HEK293 (cell line): ENCODE measurements at regions not wholly inside any gene's neighbourhood (a gene's known extent, or its start where the extent isn't known, plus 50 kb on each side); places are given as distances from the start of the nearest gene placed in this dataset.

Experiments
- CTCF ChIA-PET: fragments of 350-600 bp; formaldehyde crosslinking; extraction: SDS; loops from one replicate; lab custom pipeline; 2021; ENCODE audit warnings: antibody characterized with exemption; lab: Yijun Ruan, JAX
- POLR2A ChIA-PET: fragments of 300-600 bp; formaldehyde crosslinking; extraction: SDS; loops from one replicate; lab custom pipeline; 2020; ENCODE audit warnings: antibody characterized with exemption, inconsistent platforms; lab: Yijun Ruan, JAX
- H3K27ac ChIP-seq: fragments of 200-500 bp; sonication (Bioruptor generic); 2 replicates; pipeline ENCODE4 v1.5.1; 2014; ENCODE audit warnings: low read depth, low read length, control low read depth, inconsistent platforms; ENCODE audit errors: extremely low read depth
- H3K36me3 ChIP-seq, 2 experiments: fragments of 200-500 bp in 1 of 2; sonication (Bioruptor generic) in 1 of 2; 1 replicate in 1 of 2; 2 replicates in 1 of 2; pipeline ENCODE4 v1.5.1; 2014 to 2017; ENCODE audit warnings: inconsistent platforms in 2 of 2, low read length in 2 of 2; ENCODE audit not compliant: control insufficient read depth in 2 of 2, insufficient read depth in 1 of 2
- H3K4me1 ChIP-seq: fragments of 200-500 bp; sonication (Bioruptor generic); 2 replicates; pipeline ENCODE4 v1.5.1; 2014; ENCODE audit warnings: mild to moderate bottlenecking, low read length, inconsistent platforms; ENCODE audit not compliant: control insufficient read depth, insufficient read depth
- H3K4me3 ChIP-seq: 2 replicates; pipeline ENCODE4 v1.5.1; 2011; ENCODE audit warnings: low read depth, mild to moderate bottlenecking, control low read depth, low read length, moderate library complexity
- H3K9me3 ChIP-seq: fragments of 200-500 bp; sonication (Bioruptor generic); 2 replicates; pipeline ENCODE4 v1.5.1; 2014; ENCODE audit warnings: low read depth, low read length, inconsistent platforms; ENCODE audit not compliant: control insufficient read depth, insufficient read depth
- BCL11A ChIP-seq: fragments of 450-650 bp; formaldehyde crosslinking; IDR thresholded peaks from 2 replicates; pipeline ENCODE4 v1.5.1; 2016; ENCODE audit warnings: low read depth, missing biosample characterization, missing genetic modification characterization
- KLF9 ChIP-seq: fragments of 450-650 bp; formaldehyde crosslinking; IDR thresholded peaks from 2 replicates; pipeline ENCODE4 v1.5.1; 2016; ENCODE audit warnings: missing biosample characterization, missing genetic modification characterization, low read depth
- MEIS1 ChIP-seq: sonication (generic); formaldehyde crosslinking; IDR thresholded peaks from 2 replicates; pipeline ENCODE4 v1.8.1; 2022; ENCODE audit warnings: missing genetic modification reagents, mild to moderate bottlenecking, borderline replicate concordance
- TRIM28 ChIP-seq: IDR thresholded peaks from 2 replicates; pipeline ENCODE4 v1.6.1; 2011; ENCODE audit warnings: low read length, control low read depth, borderline replicate concordance
- YY1 ChIP-seq: fragments of 450-650 bp; formaldehyde crosslinking; IDR thresholded peaks from 2 replicates; pipeline ENCODE4 v1.5.1; 2018; ENCODE audit warnings: missing biosample characterization, missing genetic modification characterization
- YY2 ChIP-seq: fragments of 450-650 bp; formaldehyde crosslinking; IDR thresholded peaks from 2 replicates; pipeline ENCODE4 v1.5.1; 2016; ENCODE audit warnings: missing biosample characterization, missing genetic modification characterization
- ZBTB17 ChIP-seq: fragments of 450-650 bp; formaldehyde crosslinking; IDR thresholded peaks from 2 replicates; pipeline ENCODE4 v1.5.1; 2016; ENCODE audit warnings: missing biosample characterization, missing genetic modification characterization
- ZNF114 ChIP-seq: fragments of 450-650 bp; formaldehyde crosslinking; IDR thresholded peaks from 2 replicates; pipeline ENCODE4 v1.5.0; 2017; ENCODE audit warnings: missing biosample characterization, missing genetic modification characterization
- ZNF132 ChIP-seq: fragments of 450-650 bp; formaldehyde crosslinking; IDR thresholded peaks from 2 replicates; pipeline ENCODE4 v1.5.1; 2017; ENCODE audit warnings: missing biosample characterization, missing genetic modification characterization, borderline replicate concordance
- ZNF184 ChIP-seq: fragments of 450-650 bp; IDR thresholded peaks from 2 replicates; pipeline ENCODE4 v1.5.1; 2018; ENCODE audit warnings: missing biosample characterization, mild to moderate bottlenecking, missing genetic modification characterization
- ZNF223 ChIP-seq: fragments of 450-650 bp; formaldehyde crosslinking; IDR thresholded peaks from 2 replicates; pipeline ENCODE4 v1.5.1; 2016; ENCODE audit warnings: missing biosample characterization, missing genetic modification characterization
- ZNF274 ChIP-seq, 2 experiments: fragments of 200-500 bp in 1 of 2; fragments of 450-650 bp in 1 of 2; sonication (Bioruptor generic) in 1 of 2; formaldehyde crosslinking in 1 of 2; IDR thresholded peaks; 2 replicates each; pipeline versions ENCODE4 v1.5.1 to v1.6.1; 2014 to 2016; ENCODE audit warnings: borderline replicate concordance in 1 of 2, inconsistent platforms in 1 of 2, low read length in 1 of 2, missing biosample characterization in 1 of 2, missing genetic modification characterization in 1 of 2
- ZNF292 ChIP-seq: fragments of 450-650 bp; formaldehyde crosslinking; IDR thresholded peaks from 2 replicates; pipeline ENCODE4 v1.5.1; 2016; ENCODE audit warnings: low read depth, missing biosample characterization, missing genetic modification characterization, borderline replicate concordance
- ZNF391 ChIP-seq: fragments of 450-650 bp; formaldehyde crosslinking; IDR thresholded peaks from 2 replicates; pipeline ENCODE4 v1.5.1; 2016; ENCODE audit warnings: low read depth, missing biosample characterization, missing genetic modification characterization, borderline replicate concordance
- ZNF707 ChIP-seq: fragments of 450-650 bp; formaldehyde crosslinking; IDR thresholded peaks from 2 replicates; pipeline ENCODE4 v1.5.1; 2016; ENCODE audit warnings: missing biosample characterization, missing genetic modification characterization
- ZNF830 ChIP-seq: fragments of 450-650 bp; IDR thresholded peaks from 2 replicates; pipeline ENCODE4 v1.5.0; 2018; ENCODE audit warnings: missing biosample characterization, missing genetic modification characterization, low read depth, mild to moderate bottlenecking, moderate library complexity
- ZSCAN30 ChIP-seq: fragments of 450-650 bp; IDR thresholded peaks from 2 replicates; pipeline ENCODE4 v1.5.1; 2018; ENCODE audit warnings: missing biosample characterization, mild to moderate bottlenecking, missing genetic modification characterization, moderate library complexity
- TF ChIP-seq, protein P1 (sequence below): fragments of 450-650 bp; formaldehyde crosslinking; IDR thresholded peaks from 2 replicates; pipeline ENCODE4 v1.5.0; 2017; ENCODE audit warnings: missing biosample characterization, missing genetic modification characterization, borderline replicate concordance
- TF ChIP-seq, protein P2 (sequence below): fragments of 450-650 bp; IDR thresholded peaks from 2 replicates; pipeline ENCODE4 v1.5.1; 2018; ENCODE audit warnings: missing biosample characterization, missing genetic modification characterization

DNA sequence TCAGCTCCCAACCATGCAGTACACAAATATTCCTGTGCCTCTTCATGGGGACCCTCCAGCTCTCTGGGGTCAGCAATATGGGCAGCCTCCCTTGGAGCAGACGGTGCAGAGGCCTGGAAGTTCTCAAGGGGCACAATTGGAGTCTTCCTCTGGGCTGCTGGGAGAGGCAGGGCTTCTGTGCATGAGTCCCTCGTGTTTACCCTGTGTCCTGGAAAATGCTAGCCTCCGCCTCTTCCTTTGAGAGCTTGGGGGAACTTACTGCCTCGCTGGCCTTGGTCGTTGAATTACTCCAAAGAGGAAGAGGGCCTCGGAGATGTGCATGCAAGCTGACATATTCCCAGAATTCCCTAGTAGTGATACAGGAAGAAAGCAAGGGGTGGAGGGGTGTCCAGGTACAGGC is 284.4 kb upstream of the IGF1R start:
- Histone ChIP-seq H3K4me3 (no peak overlapping the region), H3K4me1 (no peaks in the 10 kb centered on the region), H3K9me3 (no peaks in the 10 kb centered on the region), H3K36me3 (no peaks in the 10 kb centered on the region), H3K27ac (no peak overlapping the region)
- no peak for TF ChIP-seq ZNF391
- no peak for TF ChIP-seq ZSCAN30 (tag by site-specific recombination)
- no peak for TF ChIP-seq ZNF184 (tag by site-specific recombination)
- no peak for TF ChIP-seq TRIM28
- TF ChIP-seq ZNF707 = no peak
- no peak for TF ChIP-seq KLF9
- TF ChIP-seq YY1 = no peak
- TF ChIP-seq ZNF292 (tag by site-specific recombination) = no peak
- no peak for TF ChIP-seq ZNF830 (tag by site-specific recombination)
- ChIA-PET POLR2A (no interaction called here), CTCF (no interaction called here)

DNA sequence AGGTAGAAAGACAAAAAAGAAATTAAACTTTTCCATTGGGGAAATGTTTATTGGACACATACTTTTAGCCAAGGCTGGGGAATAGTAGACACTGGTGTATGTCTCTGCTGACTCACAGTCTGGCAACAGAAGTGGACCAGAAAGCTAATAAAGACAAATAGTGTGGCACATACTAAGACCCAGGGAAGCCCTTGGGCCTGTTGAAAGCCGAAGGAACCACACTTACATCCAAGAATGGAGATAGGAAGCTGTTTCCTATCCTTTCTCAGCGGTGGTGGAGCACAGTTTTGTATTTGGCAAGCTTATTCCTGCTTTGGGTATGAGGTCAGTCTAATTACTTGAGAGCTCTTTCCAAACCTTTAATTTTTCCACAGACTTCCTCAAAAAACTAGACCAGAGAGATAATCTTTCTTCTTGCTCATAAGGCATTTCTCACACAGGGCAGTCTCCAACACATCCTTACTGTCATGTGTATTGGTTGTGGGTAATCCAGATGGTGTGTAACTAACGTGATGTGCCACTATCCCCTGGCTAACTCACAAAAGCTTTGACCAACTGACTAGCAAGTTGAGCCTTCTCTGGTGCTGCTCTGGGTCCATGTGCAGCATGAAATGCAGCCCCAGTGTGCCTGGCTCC is 279.1 kb upstream of the IGF1R start:
- TF ChIP-seq YY2 (tag by site-specific recombination) (no peak), ZNF707 (no peak), MEIS1 (no peak), ZNF274 (IDR thresholded peaks at IDR 0.05; ENCODE audit: low read length) (no peak), ZNF274 (tag by site-specific recombination; IDR thresholded peaks at IDR 0.05; ENCODE audit: borderline replicate concordance) (no peak), BCL11A (tag by site-specific recombination) (no peak), ZNF223 (tag by site-specific recombination) (no peak), ZNF114 (tag by site-specific recombination) (no peak), ZBTB17 (tag by site-specific recombination) (no peak), ZNF132 (no peak)
- TF ChIP-seq, protein P1, sequence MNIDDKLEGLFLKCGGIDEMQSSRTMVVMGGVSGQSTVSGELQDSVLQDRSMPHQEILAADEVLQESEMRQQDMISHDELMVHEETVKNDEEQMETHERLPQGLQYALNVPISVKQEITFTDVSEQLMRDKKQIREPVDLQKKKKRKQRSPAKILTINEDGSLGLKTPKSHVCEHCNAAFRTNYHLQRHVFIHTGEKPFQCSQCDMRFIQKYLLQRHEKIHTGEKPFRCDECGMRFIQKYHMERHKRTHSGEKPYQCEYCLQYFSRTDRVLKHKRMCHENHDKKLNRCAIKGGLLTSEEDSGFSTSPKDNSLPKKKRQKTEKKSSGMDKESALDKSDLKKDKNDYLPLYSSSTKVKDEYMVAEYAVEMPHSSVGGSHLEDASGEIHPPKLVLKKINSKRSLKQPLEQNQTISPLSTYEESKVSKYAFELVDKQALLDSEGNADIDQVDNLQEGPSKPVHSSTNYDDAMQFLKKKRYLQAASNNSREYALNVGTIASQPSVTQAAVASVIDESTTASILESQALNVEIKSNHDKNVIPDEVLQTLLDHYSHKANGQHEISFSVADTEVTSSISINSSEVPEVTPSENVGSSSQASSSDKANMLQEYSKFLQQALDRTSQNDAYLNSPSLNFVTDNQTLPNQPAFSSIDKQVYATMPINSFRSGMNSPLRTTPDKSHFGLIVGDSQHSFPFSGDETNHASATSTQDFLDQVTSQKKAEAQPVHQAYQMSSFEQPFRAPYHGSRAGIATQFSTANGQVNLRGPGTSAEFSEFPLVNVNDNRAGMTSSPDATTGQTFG = no peak
- TF ChIP-seq, protein P2, sequence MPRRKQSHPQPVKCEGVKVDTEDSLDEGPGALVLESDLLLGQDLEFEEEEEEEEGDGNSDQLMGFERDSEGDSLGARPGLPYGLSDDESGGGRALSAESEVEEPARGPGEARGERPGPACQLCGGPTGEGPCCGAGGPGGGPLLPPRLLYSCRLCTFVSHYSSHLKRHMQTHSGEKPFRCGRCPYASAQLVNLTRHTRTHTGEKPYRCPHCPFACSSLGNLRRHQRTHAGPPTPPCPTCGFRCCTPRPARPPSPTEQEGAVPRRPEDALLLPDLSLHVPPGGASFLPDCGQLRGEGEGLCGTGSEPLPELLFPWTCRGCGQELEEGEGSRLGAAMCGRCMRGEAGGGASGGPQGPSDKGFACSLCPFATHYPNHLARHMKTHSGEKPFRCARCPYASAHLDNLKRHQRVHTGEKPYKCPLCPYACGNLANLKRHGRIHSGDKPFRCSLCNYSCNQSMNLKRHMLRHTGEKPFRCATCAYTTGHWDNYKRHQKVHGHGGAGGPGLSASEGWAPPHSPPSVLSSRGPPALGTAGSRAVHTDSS (tag by site-specific recombination) = no peak
- Histone ChIP-seq H3K36me3 (no peaks in the 10 kb centered on the region), H3K9me3 (no peaks in the 10 kb centered on the region), H3K27ac (no peak overlapping the region), H3K4me1 (no peaks in the 10 kb centered on the region), H3K4me3 (no peak overlapping the region)
- ChIA-PET POLR2A (no interaction called here), CTCF (no interaction called here)
